Thyroid gland (tissue), 4 donors: ENCODE measurements at regions not wholly inside any gene's neighbourhood (a gene's known extent, or its start where the extent isn't known, plus 50 kb on each side); places are given as distances from the start of the nearest gene placed in this dataset.

Experiments used
- POLR2A ChIP-seq, 2 donors: fragments of 450-650 bp; IDR thresholded peaks; one replicate each; pipeline ENCODE4 v1.6.1; 2017; ENCODE audit warnings: antibody characterized with exemption in 2 of 2, mild to moderate bottlenecking in 2 of 2, moderate library complexity in 1 of 2
- TF ChIP-seq, protein P1 (sequence below), 6 experiments: fragments of 200-600 bp in 3 of 6; fragments of 450-650 bp in 3 of 6; sonication (generic) in 3 of 6; IDR thresholded peaks; one replicate each; pipeline ENCODE4 v1.5.1; 2016 to 2019; ENCODE audit warnings: antibody characterized with exemption in 6 of 6, mild to moderate bottlenecking in 2 of 6, inconsistent platforms in 1 of 6, moderate library complexity in 1 of 6

GRCh38 chr22:49413146-49413545 lies 414.5 kb downstream of the BRD1 start:
- TF ChIP-seq, protein P1, sequence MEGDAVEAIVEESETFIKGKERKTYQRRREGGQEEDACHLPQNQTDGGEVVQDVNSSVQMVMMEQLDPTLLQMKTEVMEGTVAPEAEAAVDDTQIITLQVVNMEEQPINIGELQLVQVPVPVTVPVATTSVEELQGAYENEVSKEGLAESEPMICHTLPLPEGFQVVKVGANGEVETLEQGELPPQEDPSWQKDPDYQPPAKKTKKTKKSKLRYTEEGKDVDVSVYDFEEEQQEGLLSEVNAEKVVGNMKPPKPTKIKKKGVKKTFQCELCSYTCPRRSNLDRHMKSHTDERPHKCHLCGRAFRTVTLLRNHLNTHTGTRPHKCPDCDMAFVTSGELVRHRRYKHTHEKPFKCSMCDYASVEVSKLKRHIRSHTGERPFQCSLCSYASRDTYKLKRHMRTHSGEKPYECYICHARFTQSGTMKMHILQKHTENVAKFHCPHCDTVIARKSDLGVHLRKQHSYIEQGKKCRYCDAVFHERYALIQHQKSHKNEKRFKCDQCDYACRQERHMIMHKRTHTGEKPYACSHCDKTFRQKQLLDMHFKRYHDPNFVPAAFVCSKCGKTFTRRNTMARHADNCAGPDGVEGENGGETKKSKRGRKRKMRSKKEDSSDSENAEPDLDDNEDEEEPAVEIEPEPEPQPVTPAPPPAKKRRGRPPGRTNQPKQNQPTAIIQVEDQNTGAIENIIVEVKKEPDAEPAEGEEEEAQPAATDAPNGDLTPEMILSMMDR (IDR thresholded peaks at IDR 0.05) = no peak
- TF ChIP-seq POLR2A (IDR thresholded peaks at IDR 0.05) = no peak
